Esophagus muscularis mucosa (tissue), 4 donors: ENCODE measurements at regions not wholly inside any gene's neighbourhood (a gene's known extent, or its start where the extent isn't known, plus 50 kb on each side); places are given as distances from the start of the nearest gene placed in this dataset.

Experiments used
- DNase-seq: peaks from one replicate; pipeline ENCODE4 v3.0.0-alpha.2; 2017; ENCODE audit errors: extremely low spot score
- H3K27ac ChIP-seq, 4 donors: fragments of 200-600 bp; sonication (generic); replicated peaks in 1 of 4; 1 replicate in 3 of 4; 2 replicates in 1 of 4; pipeline ENCODE4 v1.5.1; 2016 to 2019; ENCODE audit warnings: mild to moderate bottlenecking in 1 of 4
- H3K27me3 ChIP-seq, 4 donors: fragments of 200-600 bp; sonication (generic); one replicate each; pipeline versions ENCODE4 v1.5.1 to v1.6.0; 2016 to 2019
- H3K36me3 ChIP-seq, 4 donors: fragments of 200-600 bp; sonication (generic); one replicate each; pipeline ENCODE4 v1.5.1; 2016 to 2019
- H3K4me1 ChIP-seq, 4 donors: fragments of 200-600 bp; sonication (generic); one replicate each; pipeline ENCODE4 v1.5.1; 2016 to 2019
- H3K4me3 ChIP-seq, 4 donors: fragments of 200-600 bp; sonication (generic); 1 replicate in 2 of 4; 2 replicates in 2 of 4; pipeline ENCODE4 v1.5.1; 2016 to 2019; ENCODE audit warnings: mild to moderate bottlenecking in 4 of 4, moderate library complexity in 1 of 4
- H3K9me3 ChIP-seq, 4 donors: fragments of 200-600 bp; sonication (generic); 1 replicate in 3 of 4; 2 replicates in 1 of 4; pipeline ENCODE4 v1.5.1; 2016 to 2019
- EP300 ChIP-seq: sonication (generic); formaldehyde crosslinking; IDR thresholded peaks from one replicate; pipeline ENCODE4 v1.6.1; 2017; ENCODE audit warnings: antibody characterized with exemption
- POLR2A ChIP-seq: fragments of 450-650 bp; IDR thresholded peaks from one replicate; pipeline ENCODE4 v1.6.1; 2017; ENCODE audit warnings: antibody characterized with exemption, moderate library complexity, mild to moderate bottlenecking, low read depth
- POLR2AphosphoS5 ChIP-seq, 2 donors: sonication (generic); formaldehyde crosslinking; IDR thresholded peaks; one replicate each; pipeline ENCODE4 v1.6.1; 2017; ENCODE audit warnings: antibody characterized with exemption in 2 of 2
- WGBS: methylation state at CpG from one replicate; pipeline ENCODE4 v1.1.5; 2018; 5-methylcytosine and 5-hydroxymethylcytosine counted together
- intact Hi-C: fragments of 100-400 bp; cut with DNase I; formaldehyde crosslinking; loops from one replicate; pipeline ENCODE4 v1.15.1; 2023
- TF ChIP-seq, protein P1 (sequence below), 3 experiments: fragments of 200-600 bp in 2 of 3; fragments of 450-650 bp in 1 of 3; sonication (generic) in 2 of 3; IDR thresholded peaks; one replicate each; pipeline ENCODE4 v1.5.1; 2017 to 2019; ENCODE audit warnings: antibody characterized with exemption in 3 of 3, mild to moderate bottlenecking in 2 of 3, moderate library complexity in 1 of 3

- Histone ChIP-seq H3K4me1 (no peaks in the 10 kb centered on the region), H3K36me3 (no peaks in the 10 kb centered on the region), H3K27me3 (no peaks in the 10 kb centered on the region), H3K27ac (no peak overlapping the region), H3K4me3 (no peak overlapping the region), H3K9me3 (no peaks in the 10 kb centered on the region)
- no peak for DNase-seq
- intact Hi-C loops: no loop called here
- WGBS: 89% methylated on average over 1 of the region's 1 CpG
- TF ChIP-seq POLR2A (no peak), POLR2AphosphoS5 (IDR thresholded peaks at IDR 0.05) (no peak), EP300 (no peak)
- TF ChIP-seq, protein P1, sequence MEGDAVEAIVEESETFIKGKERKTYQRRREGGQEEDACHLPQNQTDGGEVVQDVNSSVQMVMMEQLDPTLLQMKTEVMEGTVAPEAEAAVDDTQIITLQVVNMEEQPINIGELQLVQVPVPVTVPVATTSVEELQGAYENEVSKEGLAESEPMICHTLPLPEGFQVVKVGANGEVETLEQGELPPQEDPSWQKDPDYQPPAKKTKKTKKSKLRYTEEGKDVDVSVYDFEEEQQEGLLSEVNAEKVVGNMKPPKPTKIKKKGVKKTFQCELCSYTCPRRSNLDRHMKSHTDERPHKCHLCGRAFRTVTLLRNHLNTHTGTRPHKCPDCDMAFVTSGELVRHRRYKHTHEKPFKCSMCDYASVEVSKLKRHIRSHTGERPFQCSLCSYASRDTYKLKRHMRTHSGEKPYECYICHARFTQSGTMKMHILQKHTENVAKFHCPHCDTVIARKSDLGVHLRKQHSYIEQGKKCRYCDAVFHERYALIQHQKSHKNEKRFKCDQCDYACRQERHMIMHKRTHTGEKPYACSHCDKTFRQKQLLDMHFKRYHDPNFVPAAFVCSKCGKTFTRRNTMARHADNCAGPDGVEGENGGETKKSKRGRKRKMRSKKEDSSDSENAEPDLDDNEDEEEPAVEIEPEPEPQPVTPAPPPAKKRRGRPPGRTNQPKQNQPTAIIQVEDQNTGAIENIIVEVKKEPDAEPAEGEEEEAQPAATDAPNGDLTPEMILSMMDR (IDR thresholded peaks at IDR 0.05): no peak
Observed at GRCh38 chr12:43072431-43072830, 479.6 kb downstream of the ADAMTS20 start.

DNA sequence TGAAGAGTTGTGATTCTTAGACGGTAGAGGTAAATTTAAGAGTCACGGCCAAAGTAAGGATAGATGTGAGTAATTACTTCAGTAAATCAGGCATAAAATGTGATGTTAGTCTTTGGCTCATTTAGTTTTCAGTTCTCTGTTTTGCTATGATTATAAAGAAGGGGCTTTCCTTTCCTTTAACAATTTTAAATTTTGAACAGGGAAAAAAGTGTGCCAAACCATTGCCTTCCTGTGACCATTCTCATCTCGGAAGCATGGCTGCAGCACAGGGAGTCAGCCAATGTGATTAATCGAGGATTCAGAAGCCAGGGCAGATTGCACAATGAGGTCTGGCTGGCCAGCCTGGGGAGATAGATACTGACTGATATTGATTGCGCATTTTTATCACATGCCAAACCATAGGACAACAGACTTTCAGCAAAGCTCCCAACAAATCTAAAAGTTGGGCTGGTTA, 480.2 kb upstream of the PRICKLE1 start:
- Histone ChIP-seq H3K4me1 (no peaks in the 10 kb centered on the region), H3K4me3 (peak overlapping the region in 1 of 4 donors; percentile 13), H3K27ac (no peak overlapping the region), H3K9me3 (no peaks in the 10 kb centered on the region), H3K27me3 (no peaks in the 10 kb centered on the region), H3K36me3 (no peaks in the 10 kb centered on the region)
- TF ChIP-seq EP300: no peak
- WGBS: 73% methylated on average over 5 of the region's 5 CpGs
- intact Hi-C loops: no loop called here
- DNase-seq: no peak

DNA sequence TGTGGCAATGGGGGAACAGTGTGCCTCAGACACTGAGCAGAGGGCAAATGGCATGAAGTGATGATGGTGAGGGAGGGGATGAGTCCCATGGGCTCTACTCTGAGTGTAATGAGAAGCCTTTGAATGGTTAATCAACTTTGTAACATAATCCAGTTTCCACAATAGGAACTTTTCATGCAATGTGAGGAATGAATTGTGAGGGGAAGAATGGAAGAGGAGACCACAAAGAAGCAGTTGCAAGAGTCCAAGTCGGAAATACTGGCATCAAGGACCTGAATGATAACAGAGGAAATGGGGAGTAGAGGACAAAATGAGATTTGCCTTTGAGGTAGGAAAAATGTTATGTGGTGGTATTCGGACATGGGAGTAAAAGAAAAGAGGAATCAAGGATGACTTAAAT, 476.9 kb upstream of the PRICKLE1 start:
- TF ChIP-seq POLR2AphosphoS5 (IDR thresholded peaks at IDR 0.05): no peak
- no peak for TF ChIP-seq EP300
- TF ChIP-seq POLR2A: no peak
- TF ChIP-seq, protein P1 (IDR thresholded peaks at IDR 0.05): no peak

DNA sequence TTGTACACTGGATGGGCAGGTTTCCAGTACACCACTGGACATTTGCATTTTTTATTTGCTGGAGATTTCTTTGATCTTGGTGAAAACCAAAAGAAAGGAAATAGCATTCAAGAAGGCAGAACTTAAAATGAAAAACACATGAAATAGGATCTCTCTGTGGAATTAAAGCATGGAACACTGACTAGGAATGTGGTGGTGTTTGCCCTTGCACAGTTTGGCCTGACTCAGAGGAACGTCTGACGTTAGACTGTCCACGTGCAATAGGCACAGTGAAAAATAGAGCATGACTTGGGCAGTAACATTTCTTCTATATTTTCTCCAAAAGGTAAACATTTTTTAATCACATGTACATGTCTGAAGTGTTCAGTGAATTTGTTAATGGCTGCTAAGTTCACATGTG, 474.1 kb upstream of the PRICKLE1 start:
- H3K27ac ChIP-seq: no peak overlapping the region
- no peak for DNase-seq
- TF ChIP-seq POLR2AphosphoS5 (IDR thresholded peaks at IDR 0.05): no peak
- TF ChIP-seq POLR2A: no peak
- no peak for TF ChIP-seq EP300
- TF ChIP-seq, protein P1 (IDR thresholded peaks at IDR 0.05): no peak
- H3K36me3 ChIP-seq: no peaks in the 10 kb centered on the region
- no peaks in the 10 kb centered on the region for H3K9me3 ChIP-seq
- H3K4me1 ChIP-seq: no peaks in the 10 kb centered on the region
- H3K27me3 ChIP-seq: no peaks in the 10 kb centered on the region
- no peak overlapping the region for H3K4me3 ChIP-seq
- 68% methylated on average over 3 of the region's 3 CpGs for WGBS
- intact Hi-C loops: no loop called here

More for the DNA sequence above, 476.9 kb upstream of the PRICKLE1 start:
- 87% methylated on average over 2 of the region's 2 CpGs for WGBS
- no peaks in the 10 kb centered on the region for H3K36me3 ChIP-seq
- DNase-seq: no peak
- no peaks in the 10 kb centered on the region for H3K4me1 ChIP-seq
- H3K4me3 ChIP-seq: no peak overlapping the region
- H3K27ac ChIP-seq: no peak overlapping the region
- no peaks in the 10 kb centered on the region for H3K9me3 ChIP-seq
- H3K27me3 ChIP-seq: no peaks in the 10 kb centered on the region
- intact Hi-C loops: no loop called here

DNA sequence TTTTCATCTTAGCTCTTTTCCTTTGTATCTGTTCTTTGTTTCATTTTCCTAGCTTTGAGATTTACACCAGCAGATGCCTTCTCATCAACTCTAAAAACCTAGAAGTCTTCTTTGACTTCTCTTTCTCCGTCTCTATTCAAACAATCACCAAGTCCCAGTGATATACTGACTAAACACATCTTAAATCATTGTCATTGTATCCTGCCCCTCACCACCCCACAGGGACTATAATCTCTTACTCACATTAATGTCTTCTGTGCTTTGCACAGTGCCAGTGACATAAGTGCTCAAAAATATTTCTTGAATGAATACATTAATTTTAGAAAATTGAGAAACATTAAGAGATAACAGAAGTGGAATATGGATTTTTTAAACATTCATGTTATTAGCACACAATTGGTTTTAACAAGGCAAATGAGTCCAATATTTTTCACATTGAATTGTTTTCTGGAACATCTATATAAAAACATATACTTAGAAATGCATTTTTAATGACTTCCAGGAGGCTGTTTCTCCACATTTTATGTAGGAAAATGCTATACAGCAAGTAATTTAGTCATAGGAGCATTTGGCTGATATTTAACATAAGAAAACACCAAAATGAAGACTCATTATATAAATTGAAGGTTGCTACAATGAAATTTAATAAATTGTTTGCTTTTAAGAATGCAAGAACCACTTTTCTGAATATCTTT, 472.8 kb upstream of the PRICKLE1 start:
- TF ChIP-seq POLR2A: no peak
- TF ChIP-seq, protein P1 (IDR thresholded peaks at IDR 0.05): no peak
- no peak for TF ChIP-seq POLR2AphosphoS5 (IDR thresholded peaks at IDR 0.05)
- TF ChIP-seq EP300: no peak
- Histone ChIP-seq H3K27me3 (no peaks in the 10 kb centered on the region), H3K4me3 (no peak overlapping the region), H3K27ac (no peak overlapping the region), H3K9me3 (no peaks in the 10 kb centered on the region), H3K4me1 (no peaks in the 10 kb centered on the region), H3K36me3 (no peaks in the 10 kb centered on the region)
- DNase-seq: no peak
- 86% methylated on average over 1 of the region's 1 CpG for WGBS
- intact Hi-C loops: no loop called here
